GM12892 (cell line): ENCODE measurements at regions not wholly inside any gene's neighbourhood (a gene's known extent, or its start where the extent isn't known, plus 50 kb on each side); places are given as distances from the start of the nearest gene placed in this dataset.

ENCODE experiments used
- POLR2A ChIP-seq: IDR thresholded peaks from 2 replicates; pipeline ENCODE4 v1.6.1; 2011; ENCODE audit warnings: low read depth, low read length, control low read depth
- POLR2AphosphoS5 ChIP-seq: IDR thresholded peaks from 2 replicates; pipeline ENCODE4 v1.6.1; 2011; ENCODE audit warnings: low read depth, low read length, control low read depth

DNA sequence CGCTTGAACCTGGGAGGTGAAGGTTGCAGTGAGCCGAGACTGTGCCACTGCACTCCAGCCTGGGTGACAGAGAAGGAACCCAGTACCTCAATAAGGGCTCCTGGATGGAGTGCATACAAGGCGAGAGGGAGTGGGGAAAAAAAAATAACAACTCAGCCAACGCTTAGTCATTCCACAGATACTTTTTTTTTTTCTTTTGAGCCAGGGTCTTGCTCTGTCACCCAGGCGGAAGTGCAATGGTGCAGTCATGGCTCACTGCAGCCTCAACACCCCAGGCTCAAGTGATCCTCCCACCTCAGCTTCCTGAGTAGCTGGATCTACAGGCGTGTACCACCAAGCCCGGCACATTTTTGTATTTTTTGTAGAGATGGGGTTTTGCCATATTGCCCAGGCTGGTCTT, 59.5 kb upstream of the GGTA1 start:
- TF ChIP-seq POLR2A, result no peak
- no peak for TF ChIP-seq POLR2AphosphoS5
